ENCODE measurements at regions not wholly inside any gene's neighbourhood (a gene's known extent, or its start where the extent isn't known, plus 50 kb on each side); places are given as distances from the start of the nearest gene placed in this dataset.
A peak's percentile ranks its signal among the peaks of the same experiment; 100 is the strongest.

- TF ChIP-seq CTCF (CRISPR knock-in tag; IDR thresholded peaks at IDR 0.05) (peak; percentile 68), NFIC (IDR thresholded peaks at IDR 0.05; ENCODE audit: low read length) (no peak), ZNF337 (CRISPR knock-in tag; IDR thresholded peaks at IDR 0.05; ENCODE audit: borderline replicate concordance, low read depth) (no peak), ZSCAN21 (CRISPR knock-in tag; IDR thresholded peaks at IDR 0.05; ENCODE audit: borderline replicate concordance) (no peak)
- TF ChIP-seq, protein P1, sequence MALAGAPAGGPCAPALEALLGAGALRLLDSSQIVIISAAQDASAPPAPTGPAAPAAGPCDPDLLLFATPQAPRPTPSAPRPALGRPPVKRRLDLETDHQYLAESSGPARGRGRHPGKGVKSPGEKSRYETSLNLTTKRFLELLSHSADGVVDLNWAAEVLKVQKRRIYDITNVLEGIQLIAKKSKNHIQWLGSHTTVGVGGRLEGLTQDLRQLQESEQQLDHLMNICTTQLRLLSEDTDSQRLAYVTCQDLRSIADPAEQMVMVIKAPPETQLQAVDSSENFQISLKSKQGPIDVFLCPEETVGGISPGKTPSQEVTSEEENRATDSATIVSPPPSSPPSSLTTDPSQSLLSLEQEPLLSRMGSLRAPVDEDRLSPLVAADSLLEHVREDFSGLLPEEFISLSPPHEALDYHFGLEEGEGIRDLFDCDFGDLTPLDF (CRISPR knock-in tag; IDR thresholded peaks at IDR 0.05) = no peak
These were observed 56.5 kb upstream of the DST start for GRCh38 chr6:56699066-56699654.

All from HepG2 (cell line).